B cell (primary cell): ENCODE measurements at regions not wholly inside any gene's neighbourhood (a gene's known extent, or its start where the extent isn't known, plus 50 kb on each side); places are given as distances from the start of the nearest gene placed in this dataset.

Source experiments
- ATAC-seq: fragments of 200-7000 bp; cut with Tn5 transposase; one replicate; pipeline ENCODE4 v1.10.0; 2021; ENCODE audit warnings: low read depth, mild to moderate bottlenecking, moderate number of reproducible peaks, moderate library complexity
- CTCF ChIA-PET: fragments of 350-600 bp; sonication (Branson Sonifier 250); formaldehyde crosslinking; loops from one replicate; lab custom pipeline; 2021; ENCODE audit warnings: antibody characterized with exemption, inconsistent platforms; lab: Charles Lee
- POLR2A ChIA-PET: fragments of 350-600 bp; sonication (Branson Sonifier 250); formaldehyde crosslinking; loops from one replicate; lab custom pipeline; 2021; ENCODE audit warnings: antibody characterized with exemption; lab: Charles Lee
- DNase-seq: peaks from one replicate; pipeline ENCODE4 v3.0.0; 2013
- H2AFZ ChIP-seq: 2 replicates; pipeline ENCODE4 v1.6.1; 2012; ENCODE audit warnings: mild to moderate bottlenecking, low read depth, low read length; ENCODE audit not compliant: insufficient read depth, poor library complexity, severe bottlenecking
- H3K27ac ChIP-seq, 2 donors: 1 replicate in 1 of 2; 2 replicates in 1 of 2; pipeline ENCODE4 v1.5.1; 2012 to 2013; ENCODE audit warnings: low read length in 2 of 2, mild to moderate bottlenecking in 2 of 2, moderate library complexity in 1 of 2
- H3K27me3 ChIP-seq, 4 experiments: fragments of 200-600 bp in 1 of 4; sonication (generic) in 1 of 4; replicated peaks in 1 of 4; 1 replicate in 2 of 4; 2 replicates in 2 of 4; pipeline versions ENCODE4 v1.6.1 to v1.7.0; 2013 to 2016; ENCODE audit warnings: low read length in 3 of 4, mild to moderate bottlenecking in 2 of 4, mixed read lengths in 1 of 4, moderate library complexity in 1 of 4; ENCODE audit not compliant: insufficient read depth in 4 of 4, control insufficient read depth in 3 of 4; ENCODE audit errors: control extremely low read depth in 1 of 4
- H3K36me3 ChIP-seq, 2 experiments: replicated peaks in 1 of 2; 1 replicate in 1 of 2; 2 replicates in 1 of 2; pipeline versions ENCODE4 v1.6.1 to v1.7.1; 2013; ENCODE audit warnings: low read length in 1 of 2; ENCODE audit not compliant: insufficient read depth in 2 of 2, control insufficient read depth in 1 of 2; ENCODE audit errors: control extremely low read depth in 1 of 2, extremely low read depth in 1 of 2
- H3K4me1 ChIP-seq, 2 donors: fragments of 200-600 bp in 1 of 2; sonication (generic) in 1 of 2; 1 replicate in 1 of 2; 2 replicates in 1 of 2; pipeline versions ENCODE4 v1.5.1 to v1.6.1; 2013 to 2017; ENCODE audit warnings: low read length in 2 of 2; ENCODE audit not compliant: control insufficient read depth in 2 of 2, insufficient read depth in 2 of 2
- H3K4me2 ChIP-seq: replicated peaks from 2 replicates; pipeline ENCODE3; 2012; ENCODE audit warnings: mild to moderate bottlenecking, low read depth, low read length; ENCODE audit not compliant: poor library complexity, severe bottlenecking
- H3K4me3 ChIP-seq, 5 experiments: fragments of 200-600 bp in 1 of 5; sonication (generic) in 1 of 5; 1 replicate in 3 of 5; 2 replicates in 2 of 5; pipeline versions ENCODE4 v1.5.1 to v1.7.0; 2011 to 2016; ENCODE audit warnings: low read length in 4 of 5, mild to moderate bottlenecking in 4 of 5, low read depth in 2 of 5, control low read depth in 1 of 5, moderate library complexity in 1 of 5; ENCODE audit not compliant: insufficient read depth in 1 of 5; ENCODE audit errors: control extremely low read depth in 1 of 5, extremely low read depth in 1 of 5
- H3K79me2 ChIP-seq: fragments of 200-600 bp; sonication (generic); one replicate; pipeline ENCODE4 v1.6.0; 2016; ENCODE audit warnings: low read length; ENCODE audit not compliant: control insufficient read depth, insufficient read depth
- H3K9ac ChIP-seq: fragments of 200-600 bp; sonication (generic); 2 replicates; pipeline ENCODE4 v1.6.1; 2017; ENCODE audit warnings: mild to moderate bottlenecking, low read length, moderate library complexity
- H3K9me3 ChIP-seq, 3 donors: one replicate each; pipeline versions ENCODE4 v1.6.1 to v1.7.1; 2013; ENCODE audit warnings: low read length in 2 of 3; ENCODE audit not compliant: control insufficient read depth in 2 of 3, insufficient read depth in 1 of 3; ENCODE audit errors: control extremely low read depth in 1 of 3
- H4K20me1 ChIP-seq: 2 replicates; pipeline ENCODE4 v1.6.0; 2012; ENCODE audit warnings: mild to moderate bottlenecking, low read length; ENCODE audit not compliant: insufficient read depth, control insufficient read depth, poor library complexity, severe bottlenecking
- H3K27ac Mint-ChIP-seq: one replicate; pipeline ENCODE4 v1.8.0; 2021; ENCODE audit warnings: mixed read lengths
- H3K27me3 Mint-ChIP-seq: one replicate; pipeline ENCODE4 v1.8.0; 2021; ENCODE audit warnings: mixed read lengths
- H3K4me1 Mint-ChIP-seq: one replicate; pipeline ENCODE4 v1.8.0; 2021; ENCODE audit warnings: mixed read lengths
- H3K4me3 Mint-ChIP-seq: one replicate; pipeline ENCODE4 v1.8.0; 2021; ENCODE audit warnings: mixed read lengths
- H3K9me3 Mint-ChIP-seq: one replicate; pipeline ENCODE4 v1.8.0; 2022; ENCODE audit warnings: mixed read lengths; ENCODE audit not compliant: insufficient read depth
- EZH2 ChIP-seq: IDR thresholded peaks from 2 replicates; pipeline ENCODE4 v1.6.1; 2012; ENCODE audit warnings: borderline replicate concordance, low read depth, mild to moderate bottlenecking, moderate library complexity, low read length; ENCODE audit not compliant: insufficient read depth, poor library complexity, severe bottlenecking
- WGBS: methylation state at CpG from one replicate; pipeline ENCODE4 v1.1.5; 2013; ENCODE audit warnings: missing lambda C conversion rate; ENCODE audit not compliant: insufficient coverage; 5-methylcytosine and 5-hydroxymethylcytosine counted together
- intact Hi-C: fragments of 100-400 bp; cut with micrococcal nuclease; formaldehyde crosslinking; loops from one replicate; pipeline ENCODE4 v1.10.0; 2022
- TF ChIP-seq, protein P1 (sequence below): fragments of 200-600 bp; IDR thresholded peaks from one replicate; pipeline ENCODE4 v1.8.0; 2022; ENCODE audit warnings: antibody characterized with exemption, mild to moderate bottlenecking

DNA sequence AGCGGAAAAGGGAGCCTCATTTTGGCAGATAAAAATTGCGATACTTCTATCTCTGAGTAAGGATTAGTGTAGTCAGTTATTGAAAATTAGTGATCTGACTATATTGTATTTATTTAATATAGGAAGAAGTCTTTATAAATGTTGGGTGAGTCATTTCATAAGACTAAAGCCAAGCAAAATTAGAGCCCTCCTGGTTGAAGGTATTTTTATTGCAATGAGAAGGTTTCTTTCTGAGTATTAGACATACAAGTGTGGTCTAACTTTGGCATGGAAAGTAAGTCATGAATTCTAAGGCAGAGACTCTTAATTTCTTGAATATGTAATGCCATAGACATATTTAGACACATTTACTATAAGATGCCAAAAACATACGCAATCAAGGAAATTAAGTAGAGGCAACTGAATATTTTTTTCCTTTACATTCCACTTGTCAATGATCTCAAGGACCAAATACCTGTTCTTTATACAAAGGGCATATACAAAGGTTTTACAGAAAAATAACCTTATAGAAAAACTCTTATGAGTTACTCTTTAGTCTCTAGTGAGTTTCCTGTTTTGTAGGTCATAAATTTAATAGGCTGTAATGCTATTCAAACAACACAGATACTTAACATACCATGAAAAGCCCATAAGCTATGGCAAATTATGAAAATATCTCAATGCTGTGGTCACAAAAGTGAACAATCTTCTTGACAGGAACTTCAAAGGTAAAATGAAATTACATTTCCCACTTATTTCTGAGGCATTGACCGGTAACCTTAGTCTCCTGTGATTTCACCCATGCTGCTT, 156.6 kb upstream of the BTG1 start:
- POLR2A ChIA-PET, result no interaction called here

DNA sequence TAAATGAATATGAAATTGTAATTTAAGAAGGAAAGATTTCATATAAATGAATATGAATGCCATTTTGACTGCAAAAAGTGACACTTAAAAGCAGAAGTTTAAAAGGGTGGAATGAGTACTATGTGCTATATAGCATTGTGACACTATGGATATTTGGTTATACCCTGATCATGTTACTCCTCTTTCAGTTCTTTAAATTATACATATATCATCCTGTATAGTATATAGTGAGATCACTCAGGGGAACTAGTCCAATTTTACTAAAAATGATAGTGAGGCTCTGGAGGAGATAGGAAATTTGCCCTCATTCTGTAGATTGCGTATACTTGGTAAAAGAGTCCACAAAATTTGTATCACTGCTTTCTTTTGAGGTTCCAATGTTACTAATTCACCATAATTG, 155.7 kb upstream of the BTG1 start:
- Histone ChIP-seq H3K9ac (no peak overlapping the region), H3K4me3 (no peak overlapping the region), H3K36me3 (no peaks in the 10 kb centered on the region), H3K4me1 (peaks cover 26 to 29% of the 10 kb centered on the region in 2 donors), H4K20me1 (no peaks in the 10 kb centered on the region), H2AFZ (no peak overlapping the region), H3K9me3 (no peaks in the 10 kb centered on the region), H3K27ac (no peak overlapping the region), H3K27me3 (no peaks in the 10 kb centered on the region), H3K4me2 (no peak overlapping the region), H3K79me2 (peaks cover 12% of the 10 kb centered on the region)
- DNase-seq, result no peak
- ChIA-PET POLR2A (no interaction called here), CTCF (no interaction called here)
- TF ChIP-seq, protein P1, sequence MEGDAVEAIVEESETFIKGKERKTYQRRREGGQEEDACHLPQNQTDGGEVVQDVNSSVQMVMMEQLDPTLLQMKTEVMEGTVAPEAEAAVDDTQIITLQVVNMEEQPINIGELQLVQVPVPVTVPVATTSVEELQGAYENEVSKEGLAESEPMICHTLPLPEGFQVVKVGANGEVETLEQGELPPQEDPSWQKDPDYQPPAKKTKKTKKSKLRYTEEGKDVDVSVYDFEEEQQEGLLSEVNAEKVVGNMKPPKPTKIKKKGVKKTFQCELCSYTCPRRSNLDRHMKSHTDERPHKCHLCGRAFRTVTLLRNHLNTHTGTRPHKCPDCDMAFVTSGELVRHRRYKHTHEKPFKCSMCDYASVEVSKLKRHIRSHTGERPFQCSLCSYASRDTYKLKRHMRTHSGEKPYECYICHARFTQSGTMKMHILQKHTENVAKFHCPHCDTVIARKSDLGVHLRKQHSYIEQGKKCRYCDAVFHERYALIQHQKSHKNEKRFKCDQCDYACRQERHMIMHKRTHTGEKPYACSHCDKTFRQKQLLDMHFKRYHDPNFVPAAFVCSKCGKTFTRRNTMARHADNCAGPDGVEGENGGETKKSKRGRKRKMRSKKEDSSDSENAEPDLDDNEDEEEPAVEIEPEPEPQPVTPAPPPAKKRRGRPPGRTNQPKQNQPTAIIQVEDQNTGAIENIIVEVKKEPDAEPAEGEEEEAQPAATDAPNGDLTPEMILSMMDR, result no peak
- TF ChIP-seq EZH2, result no peak
- no peaks in the 10 kb centered on the region for H3K9me3 Mint-ChIP-seq
- H3K4me1 Mint-ChIP-seq, result peaks cover 22% of the 10 kb centered on the region
- ATAC-seq, result no peak
- H3K27me3 Mint-ChIP-seq, result no peaks in the 10 kb centered on the region
- H3K4me3 Mint-ChIP-seq, result no peak overlapping the region
- no CpG with 5 or more reads among the region's 1 CpG for WGBS
- intact Hi-C loops, result loop anchor here (5.0 kb wide), 1 partner anchor 39 kb away; no protein-coding TSS in a partner anchor
- H3K27ac Mint-ChIP-seq, result no peak overlapping the region

More for the DNA sequence above, 156.6 kb upstream of the BTG1 start:
- Histone ChIP-seq H2AFZ (no peak overlapping the region), H3K27ac (no peak overlapping the region), H3K4me3 (no peak overlapping the region), H3K9ac (no peak overlapping the region), H3K36me3 (no peaks in the 10 kb centered on the region), H4K20me1 (no peaks in the 10 kb centered on the region), H3K4me2 (no peak overlapping the region), H3K4me1 (peaks cover 23 to 26% of the 10 kb centered on the region in 2 donors), H3K9me3 (peaks cover 0 to 1% (median 0%) of the 10 kb centered on the region in 3 donors), H3K79me2 (peaks cover 12% of the 10 kb centered on the region), H3K27me3 (no peaks in the 10 kb centered on the region)
- DNase-seq, result no peak
- intact Hi-C loops, result loop anchor here (5.0 kb wide), 1 partner anchor 40 kb away; no protein-coding TSS in a partner anchor
- no peaks in the 10 kb centered on the region for H3K27me3 Mint-ChIP-seq
- H3K4me3 Mint-ChIP-seq, result no peak overlapping the region
- CTCF ChIA-PET, result no interaction called here
- ATAC-seq, result no peak
- H3K9me3 Mint-ChIP-seq, result peaks cover 2% of the 10 kb centered on the region
- no peak overlapping the region for H3K27ac Mint-ChIP-seq
- TF ChIP-seq, protein P1, result no peak
- no peak for TF ChIP-seq EZH2
- WGBS, result 93% methylated on average over 1 of the region's 4 CpGs
- H3K4me1 Mint-ChIP-seq, result peaks cover 20% of the 10 kb centered on the region
